Activated T-helper 2 cell treated with anti-CD3 and anti-CD28 coated beads, Interferon-gamma antibody, Interleukin-2, Interleukin-4, amounts not matched to agents 10 μg/mL and 5 μg/mL and 100 μg/mL, durations not matched to agents 14 hours and 24 hours and 36 hours (primary cell): ENCODE measurements at regions not wholly inside any gene's neighbourhood (a gene's known extent, or its start where the extent isn't known, plus 50 kb on each side); places are given as distances from the start of the nearest gene placed in this dataset.
"Not testable (repeated sequence)": the region's sequence is repeated elsewhere in the genome, so short reads cannot be mapped to it uniquely, and the experiment has no call there.

Experiments
- DNase-seq: peaks from one replicate; pipeline ENCODE4 v3.0.0; 2021; ENCODE audit warnings: low spot score
- H3K27ac Mint-ChIP-seq: one replicate; pipeline ENCODE4 v1.8.0; 2021; ENCODE audit warnings: mixed read lengths
- H3K27me3 Mint-ChIP-seq: one replicate; pipeline ENCODE4 v1.8.0; 2021; ENCODE audit warnings: low read depth, mixed read lengths
- H3K36me3 Mint-ChIP-seq: one replicate; pipeline ENCODE4 v1.8.0; 2021; ENCODE audit warnings: low read depth, mixed read lengths
- H3K4me1 Mint-ChIP-seq: one replicate; pipeline ENCODE4 v1.8.0; 2021; ENCODE audit warnings: low read depth, mixed read lengths
- H3K4me3 Mint-ChIP-seq: one replicate; pipeline ENCODE4 v1.8.0; 2021; ENCODE audit warnings: low read depth, mild to moderate bottlenecking, moderate library complexity, mixed read lengths
- H3K9me3 Mint-ChIP-seq: one replicate; pipeline ENCODE4 v1.8.0; 2021; ENCODE audit warnings: mixed read lengths
- intact Hi-C: fragments of 100-400 bp; cut with micrococcal nuclease; formaldehyde crosslinking; loops from one replicate; pipeline ENCODE4 v1.15.1; 2023

- Mint-ChIP-seq H3K9me3 (peaks cover 48% of the 10 kb centered on the region), H3K4me1 (no peaks in the 10 kb centered on the region), H3K4me3 (no peak overlapping the region), H3K27ac (no peak overlapping the region), H3K36me3 (no peaks in the 10 kb centered on the region), H3K27me3 (no peaks in the 10 kb centered on the region)
- no peak for DNase-seq
- intact Hi-C loops: no loop called here
These were observed 243.3 kb upstream of the REG3G start for GRCh38 chr2:78782196-78782595.

- no peak overlapping the region for H3K27ac Mint-ChIP-seq
These were observed 213.4 kb upstream of the REG3G start for GRCh38 chr2:78811955-78812610.

GRCh38 chr2:78814331-78814986 is 211.0 kb upstream of the REG3G start:
- no peak overlapping the region for H3K27ac Mint-ChIP-seq
- no peaks in the 10 kb centered on the region for H3K27me3 Mint-ChIP-seq

More at GRCh38 chr2:78811955-78812610, 213.4 kb upstream of the REG3G start:
- intact Hi-C loops: no loop called here
- H3K4me3 Mint-ChIP-seq: no peak overlapping the region
- DNase-seq: no peak
- no peaks in the 10 kb centered on the region for H3K36me3 Mint-ChIP-seq
- peaks cover 29% of the 10 kb centered on the region for H3K9me3 Mint-ChIP-seq
- no peaks in the 10 kb centered on the region for H3K27me3 Mint-ChIP-seq
- no peaks in the 10 kb centered on the region for H3K4me1 Mint-ChIP-seq

GRCh38 chr2:78817430-78817829 is 208.1 kb upstream of the REG3G start:
- intact Hi-C loops: no loop called here
- H3K27ac Mint-ChIP-seq: no peak overlapping the region
- H3K36me3 Mint-ChIP-seq: no peaks in the 10 kb centered on the region
- H3K4me3 Mint-ChIP-seq: no peak overlapping the region
- no peaks in the 10 kb centered on the region for H3K4me1 Mint-ChIP-seq
- DNase-seq: no peak
- no peaks in the 10 kb centered on the region for H3K27me3 Mint-ChIP-seq
- peaks cover 11% of the 10 kb centered on the region for H3K9me3 Mint-ChIP-seq

More at GRCh38 chr2:78814331-78814986, 211.0 kb upstream of the REG3G start:
- Mint-ChIP-seq H3K4me3 (no peak overlapping the region), H3K36me3 (no peaks in the 10 kb centered on the region), H3K4me1 (no peaks in the 10 kb centered on the region), H3K9me3 (peaks cover 13% of the 10 kb centered on the region)
- intact Hi-C loops: no loop called here
- no peak for DNase-seq

GRCh38 chr2:78832481-78832880 is 193.0 kb upstream of the REG3G start:
- DNase-seq: no peak
- H3K36me3 Mint-ChIP-seq: no peaks in the 10 kb centered on the region
- no peaks in the 10 kb centered on the region for H3K27me3 Mint-ChIP-seq
- intact Hi-C loops: no loop called here
- H3K4me1 Mint-ChIP-seq: no peaks in the 10 kb centered on the region
- H3K27ac Mint-ChIP-seq: no peak overlapping the region
- H3K4me3 Mint-ChIP-seq: no peak overlapping the region
- H3K9me3 Mint-ChIP-seq: peaks cover 24% of the 10 kb centered on the region

- intact Hi-C loops: no loop called here
- H3K4me1 Mint-ChIP-seq: no peaks in the 10 kb centered on the region
- H3K27ac Mint-ChIP-seq: no peak overlapping the region
- H3K9me3 Mint-ChIP-seq: peaks cover 23% of the 10 kb centered on the region
- no peaks in the 10 kb centered on the region for H3K27me3 Mint-ChIP-seq
- no peaks in the 10 kb centered on the region for H3K36me3 Mint-ChIP-seq
- no peak for DNase-seq
- H3K4me3 Mint-ChIP-seq: no peak overlapping the region
These were observed 186.2 kb upstream of the REG3G start for GRCh38 chr2:78839259-78839658.

- H3K27me3 Mint-ChIP-seq, intact Hi-C loops, DNase-seq, H3K27ac Mint-ChIP-seq, H3K4me1 Mint-ChIP-seq, H3K36me3 Mint-ChIP-seq, H3K4me3 Mint-ChIP-seq: not testable (repeated sequence)
- H3K9me3 Mint-ChIP-seq: peaks cover 33% of the 10 kb centered on the region
These were observed 185.2 kb upstream of the REG3G start for GRCh38 chr2:78840311-78840710.

GRCh38 chr2:78845664-78846185 is 179.8 kb upstream of the REG3G start:
- H3K27ac Mint-ChIP-seq: no peak overlapping the region
- H3K36me3 Mint-ChIP-seq: no peaks in the 10 kb centered on the region
- intact Hi-C loops: no loop called here
- no peak overlapping the region for H3K4me3 Mint-ChIP-seq
- H3K9me3 Mint-ChIP-seq: peaks cover 30% of the 10 kb centered on the region
- no peaks in the 10 kb centered on the region for H3K27me3 Mint-ChIP-seq
- no peaks in the 10 kb centered on the region for H3K4me1 Mint-ChIP-seq
- no peak for DNase-seq

GRCh38 chr2:78861546-78861945 is 164.0 kb upstream of the REG3G start:
- H3K4me1 Mint-ChIP-seq: no peaks in the 10 kb centered on the region

GRCh38 chr2:78864205-78864604 is 161.3 kb upstream of the REG3G start:
- Mint-ChIP-seq H3K4me3 (no peak overlapping the region), H3K4me1 (no peaks in the 10 kb centered on the region), H3K27ac (no peak overlapping the region), H3K9me3 (peaks cover 28% of the 10 kb centered on the region), H3K36me3 (no peaks in the 10 kb centered on the region), H3K27me3 (no peaks in the 10 kb centered on the region)
- intact Hi-C loops: no loop called here
- DNase-seq: no peak

More at GRCh38 chr2:78861546-78861945, 164.0 kb upstream of the REG3G start:
- Mint-ChIP-seq H3K36me3 (no peaks in the 10 kb centered on the region), H3K27me3 (no peaks in the 10 kb centered on the region), H3K27ac (no peak overlapping the region), H3K4me3 (no peak overlapping the region), H3K9me3 (peaks cover 30% of the 10 kb centered on the region)
- no peak for DNase-seq
- intact Hi-C loops: no loop called here

GRCh38 chr2:78865667-78866066 is 159.8 kb upstream of the REG3G start:
- intact Hi-C loops: no loop called here
- no peak for DNase-seq
- Mint-ChIP-seq H3K9me3 (peaks cover 30% of the 10 kb centered on the region), H3K27ac (no peak overlapping the region), H3K36me3 (no peaks in the 10 kb centered on the region), H3K4me1 (no peaks in the 10 kb centered on the region), H3K27me3 (no peaks in the 10 kb centered on the region), H3K4me3 (no peak overlapping the region)

GRCh38 chr2:78870343-78870967 is 155.0 kb upstream of the REG3G start:
- no peak overlapping the region for H3K4me3 Mint-ChIP-seq
- no peak for DNase-seq
- H3K4me1 Mint-ChIP-seq: no peaks in the 10 kb centered on the region
- intact Hi-C loops: no loop called here
- no peaks in the 10 kb centered on the region for H3K36me3 Mint-ChIP-seq
- H3K9me3 Mint-ChIP-seq: peaks cover 22% of the 10 kb centered on the region
- H3K27me3 Mint-ChIP-seq: no peaks in the 10 kb centered on the region
- H3K27ac Mint-ChIP-seq: no peak overlapping the region

GRCh38 chr2:78873526-78873925 is 152.0 kb upstream of the REG3G start:
- Mint-ChIP-seq H3K27me3 (no peaks in the 10 kb centered on the region), H3K36me3 (no peaks in the 10 kb centered on the region), H3K27ac (no peak overlapping the region), H3K9me3 (peaks cover 19% of the 10 kb centered on the region), H3K4me1 (no peaks in the 10 kb centered on the region), H3K4me3 (no peak overlapping the region)
- intact Hi-C loops: no loop called here
- DNase-seq: no peak
